ENCODE measurements at regions not wholly inside any gene's neighbourhood (a gene's known extent, or its start where the extent isn't known, plus 50 kb on each side); places are given as distances from the start of the nearest gene placed in this dataset.

DNA sequence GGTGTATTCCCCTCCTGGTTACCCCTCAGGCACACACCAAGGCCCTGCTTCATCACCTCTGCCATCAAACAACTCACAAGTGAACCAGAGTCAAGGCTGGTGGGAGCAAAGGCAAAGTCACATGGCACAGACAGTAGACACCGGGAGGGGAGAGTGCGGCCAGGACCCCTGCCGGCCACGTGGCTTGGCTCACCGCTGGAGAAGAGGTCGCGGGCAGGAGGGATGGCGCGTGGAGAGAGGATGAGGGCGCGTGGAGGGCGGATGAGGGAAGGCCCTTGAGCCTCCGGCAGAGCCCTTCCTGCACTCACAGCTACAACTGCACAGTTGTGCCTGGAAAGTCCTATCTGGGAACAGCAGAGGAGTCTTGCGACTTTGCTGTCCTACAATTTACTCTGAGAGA is 104.2 kb upstream of the ADRA2C start:
- TF ChIP-seq, protein P1, sequence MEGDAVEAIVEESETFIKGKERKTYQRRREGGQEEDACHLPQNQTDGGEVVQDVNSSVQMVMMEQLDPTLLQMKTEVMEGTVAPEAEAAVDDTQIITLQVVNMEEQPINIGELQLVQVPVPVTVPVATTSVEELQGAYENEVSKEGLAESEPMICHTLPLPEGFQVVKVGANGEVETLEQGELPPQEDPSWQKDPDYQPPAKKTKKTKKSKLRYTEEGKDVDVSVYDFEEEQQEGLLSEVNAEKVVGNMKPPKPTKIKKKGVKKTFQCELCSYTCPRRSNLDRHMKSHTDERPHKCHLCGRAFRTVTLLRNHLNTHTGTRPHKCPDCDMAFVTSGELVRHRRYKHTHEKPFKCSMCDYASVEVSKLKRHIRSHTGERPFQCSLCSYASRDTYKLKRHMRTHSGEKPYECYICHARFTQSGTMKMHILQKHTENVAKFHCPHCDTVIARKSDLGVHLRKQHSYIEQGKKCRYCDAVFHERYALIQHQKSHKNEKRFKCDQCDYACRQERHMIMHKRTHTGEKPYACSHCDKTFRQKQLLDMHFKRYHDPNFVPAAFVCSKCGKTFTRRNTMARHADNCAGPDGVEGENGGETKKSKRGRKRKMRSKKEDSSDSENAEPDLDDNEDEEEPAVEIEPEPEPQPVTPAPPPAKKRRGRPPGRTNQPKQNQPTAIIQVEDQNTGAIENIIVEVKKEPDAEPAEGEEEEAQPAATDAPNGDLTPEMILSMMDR (IDR thresholded peaks at IDR 0.05) = no peak
- TF ChIP-seq POLR2A (IDR thresholded peaks at IDR 0.05) = no peak

All from lower leg skin (tissue), 3 donors.